HG02870 (cell line): ENCODE measurements at regions not wholly inside any gene's neighbourhood (a gene's known extent, or its start where the extent isn't known, plus 50 kb on each side); places are given as distances from the start of the nearest gene placed in this dataset.
A peak's percentile ranks its signal among the peaks of the same experiment; 100 is the strongest.

Experiments used
- ATAC-seq: cut with Tn5 transposase; IDR thresholded peaks from one replicate; pipeline ENCODE4 v1.9.1; 2021; ENCODE audit warnings: mild to moderate bottlenecking, moderate library complexity; ENCODE audit not compliant: unreplicated experiment

GRCh38 chr2:18208956-18209355 lies 330.5 kb downstream of the KCNS3 start:
- no peak for ATAC-seq

- ATAC-seq: no peak
Observed at GRCh38 chr2:18200771-18201170, 322.3 kb downstream of the KCNS3 start.

- no peak for ATAC-seq
Observed at GRCh38 chr2:18198677-18199076, 320.2 kb downstream of the KCNS3 start.

GRCh38 chr2:18194161-18194560 lies 315.7 kb downstream of the KCNS3 start:
- ATAC-seq: no peak

- no peak for ATAC-seq
Observed at GRCh38 chr2:18186816-18187613, 308.5 kb downstream of the KCNS3 start.

- ATAC-seq: no peak
Observed at GRCh38 chr2:18182861-18183260, 304.4 kb downstream of the KCNS3 start.

- no peak for ATAC-seq
Observed at GRCh38 chr2:18180912-18181311, 302.4 kb downstream of the KCNS3 start.

GRCh38 chr2:18180031-18180610 lies 301.7 kb downstream of the KCNS3 start:
- ATAC-seq: no peak

- peak; percentile 80 for ATAC-seq
Observed at GRCh38 chr2:18178736-18179349, 300.4 kb downstream of the KCNS3 start.

- ATAC-seq: no peak
Observed at GRCh38 chr2:18176679-18177215, 298.3 kb downstream of the KCNS3 start.

GRCh38 chr2:18172607-18173006 lies 294.1 kb downstream of the KCNS3 start:
- no peak for ATAC-seq

GRCh38 chr2:18171191-18172139 lies 293.0 kb downstream of the KCNS3 start:
- ATAC-seq: no peak

- no peak for ATAC-seq
Observed at GRCh38 chr2:18170642-18171041, 292.2 kb downstream of the KCNS3 start.

GRCh38 chr2:18169893-18170175 lies 291.4 kb downstream of the KCNS3 start:
- ATAC-seq: no peak

GRCh38 chr2:18169121-18169892 lies 290.8 kb downstream of the KCNS3 start:
- no peak for ATAC-seq

- ATAC-seq: no peak
Observed at GRCh38 chr2:18167871-18168270, 289.4 kb downstream of the KCNS3 start.

GRCh38 chr2:18161681-18162080 lies 283.2 kb downstream of the KCNS3 start:
- no peak for ATAC-seq

GRCh38 chr2:18159896-18160295 lies 281.4 kb downstream of the KCNS3 start:
- ATAC-seq: no peak

GRCh38 chr2:18156421-18156820 lies 278.0 kb downstream of the KCNS3 start:
- no peak for ATAC-seq

- no peak for ATAC-seq
Observed at GRCh38 chr2:18156002-18156401, 277.5 kb downstream of the KCNS3 start.
